ENCODE measurements at regions not wholly inside any gene's neighbourhood (a gene's known extent, or its start where the extent isn't known, plus 50 kb on each side); places are given as distances from the start of the nearest gene placed in this dataset.

- no peaks in the 10 kb centered on the region for H3K9me3 ChIP-seq (ENCODE audit: low read depth)
- no peak for DNase-seq (ENCODE audit: low read depth in 1 of 2, low spot score in 1 of 2)
- no peak overlapping the region for H3K27ac ChIP-seq
- no peak overlapping the region for H3K4me3 ChIP-seq
- no peaks in the 10 kb centered on the region for H3K27me3 ChIP-seq
- H3K4me1 ChIP-seq (ENCODE audit: low read depth), result no peaks in the 10 kb centered on the region
- no peaks in the 10 kb centered on the region for H3K36me3 ChIP-seq
- TF ChIP-seq, protein P1, sequence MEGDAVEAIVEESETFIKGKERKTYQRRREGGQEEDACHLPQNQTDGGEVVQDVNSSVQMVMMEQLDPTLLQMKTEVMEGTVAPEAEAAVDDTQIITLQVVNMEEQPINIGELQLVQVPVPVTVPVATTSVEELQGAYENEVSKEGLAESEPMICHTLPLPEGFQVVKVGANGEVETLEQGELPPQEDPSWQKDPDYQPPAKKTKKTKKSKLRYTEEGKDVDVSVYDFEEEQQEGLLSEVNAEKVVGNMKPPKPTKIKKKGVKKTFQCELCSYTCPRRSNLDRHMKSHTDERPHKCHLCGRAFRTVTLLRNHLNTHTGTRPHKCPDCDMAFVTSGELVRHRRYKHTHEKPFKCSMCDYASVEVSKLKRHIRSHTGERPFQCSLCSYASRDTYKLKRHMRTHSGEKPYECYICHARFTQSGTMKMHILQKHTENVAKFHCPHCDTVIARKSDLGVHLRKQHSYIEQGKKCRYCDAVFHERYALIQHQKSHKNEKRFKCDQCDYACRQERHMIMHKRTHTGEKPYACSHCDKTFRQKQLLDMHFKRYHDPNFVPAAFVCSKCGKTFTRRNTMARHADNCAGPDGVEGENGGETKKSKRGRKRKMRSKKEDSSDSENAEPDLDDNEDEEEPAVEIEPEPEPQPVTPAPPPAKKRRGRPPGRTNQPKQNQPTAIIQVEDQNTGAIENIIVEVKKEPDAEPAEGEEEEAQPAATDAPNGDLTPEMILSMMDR (IDR thresholded peaks at IDR 0.05; ENCODE audit: low read depth, low read length), result no peak
Measured at GRCh38 chr13:86731987-86732386, 932.8 kb upstream of the SLITRK6 start.

DNA sequence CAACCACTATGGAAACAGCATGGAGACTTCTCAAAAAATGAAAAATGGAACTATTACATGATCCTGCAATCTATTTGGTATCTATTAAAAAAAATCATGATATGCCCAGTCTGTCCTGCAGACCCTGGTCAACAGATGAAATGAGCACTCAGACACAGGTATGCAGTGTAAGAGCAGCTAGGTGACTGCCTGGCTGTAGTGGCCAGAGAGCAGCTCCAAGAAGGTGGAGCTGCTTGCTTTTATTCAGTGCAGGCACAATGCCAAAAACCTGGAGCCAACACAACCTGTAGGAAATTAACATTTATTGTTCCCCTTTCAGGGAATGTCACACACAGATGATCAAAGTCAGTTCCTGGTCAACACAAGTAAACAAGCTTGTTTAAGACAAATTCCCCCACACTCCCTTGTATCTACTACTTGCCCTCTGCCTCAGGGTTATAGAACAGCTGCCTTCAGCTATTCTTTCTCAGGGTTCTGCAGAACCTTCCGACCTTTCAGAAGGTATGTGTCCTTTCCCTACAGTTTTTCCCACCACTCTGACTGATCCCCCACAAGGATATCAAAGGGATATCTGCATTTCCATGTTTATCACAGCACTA, 933.7 kb upstream of the SLITRK5 start:
- TF ChIP-seq, protein P1 (IDR thresholded peaks at IDR 0.05; ENCODE audit: low read depth, low read length), result no peak
- Histone ChIP-seq H3K4me1 (ENCODE audit: low read depth) (no peaks in the 10 kb centered on the region), H3K9me3 (ENCODE audit: low read depth) (no peaks in the 10 kb centered on the region), H3K4me3 (no peak overlapping the region), H3K27me3 (no peaks in the 10 kb centered on the region), H3K36me3 (no peaks in the 10 kb centered on the region), H3K27ac (no peak overlapping the region)
- no peak for DNase-seq (ENCODE audit: low read depth in 1 of 2, low spot score in 1 of 2)

DNA sequence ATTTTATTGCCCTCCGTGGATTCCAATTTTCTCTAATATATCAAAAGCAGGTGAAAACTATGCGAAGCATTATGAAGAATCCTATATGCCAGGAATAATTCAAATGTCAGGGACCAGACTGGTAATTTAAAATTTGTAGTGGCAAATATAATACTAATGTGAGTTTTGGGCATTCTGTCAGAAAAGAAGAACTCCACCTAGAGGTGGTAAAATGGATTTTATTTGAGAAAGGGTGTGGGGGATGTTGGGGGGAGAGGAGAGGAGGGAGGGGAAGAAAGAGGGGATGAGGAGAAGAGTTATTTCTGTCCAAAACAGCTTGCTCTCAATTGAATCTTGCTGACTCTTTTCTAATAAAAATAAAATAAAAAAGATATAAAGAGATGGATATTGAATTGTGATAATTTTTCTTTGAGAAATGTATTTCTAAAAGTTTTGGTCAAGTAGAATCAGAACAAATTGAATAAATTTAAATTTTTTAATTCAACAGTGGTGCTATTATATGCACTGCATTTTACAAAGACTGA, 929.3 kb upstream of the SLITRK5 start:
- H3K36me3 ChIP-seq, result no peaks in the 10 kb centered on the region

DNA sequence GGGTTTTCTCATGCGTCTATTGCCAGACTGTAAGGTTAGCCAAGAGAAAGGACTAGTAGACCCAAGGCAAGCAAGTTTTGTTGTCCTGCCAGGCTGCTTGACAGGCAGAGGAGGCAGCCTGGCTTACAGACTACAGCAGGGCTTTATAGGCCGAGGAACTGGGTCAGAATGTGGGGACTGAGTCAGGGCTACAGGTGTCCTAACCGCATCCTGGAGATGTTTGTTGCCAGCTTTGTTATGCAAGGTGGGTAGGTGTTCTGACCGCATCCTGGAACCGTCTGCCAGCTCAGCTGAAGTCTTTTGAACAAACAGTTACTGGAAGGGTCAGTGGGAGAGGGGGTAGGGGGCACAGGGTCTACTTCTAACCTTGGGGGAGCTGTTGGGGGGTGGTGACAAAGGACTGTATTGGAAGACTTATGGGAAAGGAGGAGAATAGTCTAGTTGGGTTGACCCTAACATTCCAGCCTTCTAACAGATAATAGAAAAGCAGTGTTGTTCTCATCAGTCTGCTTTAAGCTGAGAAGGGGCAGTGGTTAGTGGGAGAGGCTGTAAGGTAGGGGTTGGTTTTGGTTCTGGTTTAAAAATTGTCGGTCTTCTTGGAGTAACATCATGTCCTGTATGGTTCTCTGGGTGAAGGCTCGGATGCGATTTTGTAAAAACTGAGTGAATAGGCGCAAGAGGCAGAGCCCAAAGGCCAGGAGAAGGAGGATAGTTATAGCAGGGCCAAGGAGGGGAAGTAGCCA, 913.8 kb upstream of the SLITRK5 start:
- Histone ChIP-seq H3K27me3 (no peaks in the 10 kb centered on the region), H3K9me3 (ENCODE audit: low read depth) (no peaks in the 10 kb centered on the region), H3K36me3 (no peaks in the 10 kb centered on the region), H3K4me1 (ENCODE audit: low read depth) (no peaks in the 10 kb centered on the region), H3K27ac (no peak overlapping the region), H3K4me3 (no peak overlapping the region)
- no peak for DNase-seq (ENCODE audit: low read depth in 1 of 2, low spot score in 1 of 2)
- TF ChIP-seq, protein P1 (IDR thresholded peaks at IDR 0.05; ENCODE audit: low read depth, low read length), result no peak

More for the DNA sequence above, 929.3 kb upstream of the SLITRK5 start:
- no peak for DNase-seq (ENCODE audit: low read depth in 1 of 2, low spot score in 1 of 2)
- TF ChIP-seq, protein P1 (IDR thresholded peaks at IDR 0.05; ENCODE audit: low read depth, low read length), result no peak
- Histone ChIP-seq H3K27me3 (no peaks in the 10 kb centered on the region), H3K27ac (no peak overlapping the region), H3K4me1 (ENCODE audit: low read depth) (no peaks in the 10 kb centered on the region), H3K4me3 (no peak overlapping the region), H3K9me3 (ENCODE audit: low read depth) (no peaks in the 10 kb centered on the region)

DNA sequence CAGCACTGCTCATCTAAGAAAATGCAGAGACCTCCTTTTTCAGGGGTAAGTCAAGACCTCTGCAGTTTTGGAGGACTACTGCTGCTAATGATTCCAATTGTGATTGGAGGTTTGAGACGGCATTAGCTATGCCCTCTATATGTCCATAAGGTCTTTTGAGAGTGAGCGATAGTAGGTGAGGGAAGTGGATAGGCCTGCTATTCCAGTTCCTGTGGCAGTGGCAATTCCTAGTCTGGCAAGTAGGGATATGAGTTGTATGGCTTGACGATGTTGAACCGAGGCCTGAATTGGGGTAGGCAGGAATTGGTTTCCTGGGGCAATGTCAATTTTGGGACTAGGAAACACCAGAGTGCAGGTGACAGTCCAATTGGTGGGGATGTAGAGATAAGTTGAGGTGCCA, 913.1 kb upstream of the SLITRK5 start:
- Histone ChIP-seq H3K27me3 (no peaks in the 10 kb centered on the region), H3K36me3 (no peaks in the 10 kb centered on the region), H3K9me3 (ENCODE audit: low read depth) (no peaks in the 10 kb centered on the region), H3K4me1 (ENCODE audit: low read depth) (no peaks in the 10 kb centered on the region), H3K27ac (no peak overlapping the region), H3K4me3 (no peak overlapping the region)
- TF ChIP-seq, protein P1 (IDR thresholded peaks at IDR 0.05; ENCODE audit: low read depth, low read length), result no peak
- no peak for DNase-seq (ENCODE audit: low read depth in 1 of 2, low spot score in 1 of 2)

Data from cardiac muscle cell (in vitro differentiated cells and primary cell).